HG02798 (cell line): ENCODE measurements at regions not wholly inside any gene's neighbourhood (a gene's known extent, or its start where the extent isn't known, plus 50 kb on each side); places are given as distances from the start of the nearest gene placed in this dataset.

Experiments
- ATAC-seq: cut with Tn5 transposase; IDR thresholded peaks from one replicate; pipeline ENCODE4 v1.9.1; 2021; ENCODE audit warnings: mild to moderate bottlenecking; ENCODE audit not compliant: unreplicated experiment, poor library complexity

GRCh38 chr5:116650964-116651363, 76.3 kb upstream of the SEMA6A start:
- ATAC-seq = no peak

- no peak for ATAC-seq
Measured at GRCh38 chr5:116650544-116650943, 75.9 kb upstream of the SEMA6A start.

GRCh38 chr5:116646611-116647289, 72.1 kb upstream of the SEMA6A start:
- no peak for ATAC-seq

GRCh38 chr5:116645627-116646026, 71.0 kb upstream of the SEMA6A start:
- ATAC-seq = peak; percentile 70

- no peak for ATAC-seq
Measured at GRCh38 chr5:116640236-116640635, 65.6 kb upstream of the SEMA6A start.

- no peak for ATAC-seq
Measured at GRCh38 chr5:116637149-116637740, 62.6 kb upstream of the SEMA6A start.

- peak; percentile 66 for ATAC-seq
Measured at GRCh38 chr5:116632890-116633289, 58.3 kb upstream of the SEMA6A start.

GRCh38 chr5:116631147-116631546, 56.5 kb upstream of the SEMA6A start:
- no peak for ATAC-seq

- ATAC-seq = no peak
Measured at GRCh38 chr5:116629168-116629567, 54.5 kb upstream of the SEMA6A start.

- peak; percentile 88 for ATAC-seq
Measured at GRCh38 chr5:116626945-116627679, 52.5 kb upstream of the SEMA6A start.

- no peak for ATAC-seq
Measured at GRCh38 chr5:116626272-116626723, 51.7 kb upstream of the SEMA6A start.
